ENCODE measurements at regions not wholly inside any gene's neighbourhood (a gene's known extent, or its start where the extent isn't known, plus 50 kb on each side); places are given as distances from the start of the nearest gene placed in this dataset.
"Not testable (repeated sequence)": the region's sequence is repeated elsewhere in the genome, so short reads cannot be mapped to it uniquely, and the experiment has no call there.

DNA sequence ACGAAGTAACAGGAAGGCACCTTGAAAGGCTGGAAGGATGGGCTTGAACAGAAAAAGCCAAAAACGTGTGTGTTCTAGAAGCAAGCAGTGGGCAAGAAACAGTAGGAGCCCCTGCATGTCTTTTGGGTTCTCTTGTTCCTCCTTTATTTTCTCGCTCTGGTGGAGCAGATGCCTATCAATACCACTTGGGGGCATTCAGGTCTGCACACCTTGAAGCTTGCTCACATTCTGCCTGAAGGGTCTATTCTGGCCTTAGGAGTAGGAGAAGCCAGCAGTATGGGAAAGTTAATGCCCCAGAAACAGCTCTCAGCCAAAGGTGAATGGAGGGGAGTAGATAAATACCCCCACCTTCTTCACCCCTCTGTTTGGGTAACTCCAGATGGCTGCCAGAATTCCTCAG, 204.5 kb downstream of the TXNL1 start:
- 81% methylated on average over 3 of the region's 3 CpGs for WGBS
- no peaks in the 10 kb centered on the region for H3K4me1 ChIP-seq
- H3K36me3 ChIP-seq, result no peaks in the 10 kb centered on the region
- no peak for DNase-seq (ENCODE audit: extremely low spot score)
- no peak overlapping the region for H3K27ac ChIP-seq (replicated peaks in 1 of 4)
- H3K4me3 ChIP-seq, result no peak overlapping the region
- no peaks in the 10 kb centered on the region for H3K9me3 ChIP-seq
- no peaks in the 10 kb centered on the region for H3K27me3 ChIP-seq
- intact Hi-C loops (cut with DNase I), result no loop called here
- no peak for TF ChIP-seq POLR2A (IDR thresholded peaks at IDR 0.05; ENCODE audit: low read depth)
- no peak for TF ChIP-seq POLR2AphosphoS5 (IDR thresholded peaks at IDR 0.05)

- no peaks in the 10 kb centered on the region for H3K4me1 ChIP-seq
- H3K9me3 ChIP-seq, result peaks cover 0 to 11% (median 4%) of the 10 kb centered on the region in 4 donors
- intact Hi-C loops (cut with DNase I), result no loop called here
- TF ChIP-seq, protein P1, sequence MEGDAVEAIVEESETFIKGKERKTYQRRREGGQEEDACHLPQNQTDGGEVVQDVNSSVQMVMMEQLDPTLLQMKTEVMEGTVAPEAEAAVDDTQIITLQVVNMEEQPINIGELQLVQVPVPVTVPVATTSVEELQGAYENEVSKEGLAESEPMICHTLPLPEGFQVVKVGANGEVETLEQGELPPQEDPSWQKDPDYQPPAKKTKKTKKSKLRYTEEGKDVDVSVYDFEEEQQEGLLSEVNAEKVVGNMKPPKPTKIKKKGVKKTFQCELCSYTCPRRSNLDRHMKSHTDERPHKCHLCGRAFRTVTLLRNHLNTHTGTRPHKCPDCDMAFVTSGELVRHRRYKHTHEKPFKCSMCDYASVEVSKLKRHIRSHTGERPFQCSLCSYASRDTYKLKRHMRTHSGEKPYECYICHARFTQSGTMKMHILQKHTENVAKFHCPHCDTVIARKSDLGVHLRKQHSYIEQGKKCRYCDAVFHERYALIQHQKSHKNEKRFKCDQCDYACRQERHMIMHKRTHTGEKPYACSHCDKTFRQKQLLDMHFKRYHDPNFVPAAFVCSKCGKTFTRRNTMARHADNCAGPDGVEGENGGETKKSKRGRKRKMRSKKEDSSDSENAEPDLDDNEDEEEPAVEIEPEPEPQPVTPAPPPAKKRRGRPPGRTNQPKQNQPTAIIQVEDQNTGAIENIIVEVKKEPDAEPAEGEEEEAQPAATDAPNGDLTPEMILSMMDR (IDR thresholded peaks at IDR 0.05), result no peak
- TF ChIP-seq POLR2AphosphoS5 (IDR thresholded peaks at IDR 0.05) (no peak), EP300 (IDR thresholded peaks at IDR 0.05) (no peak), POLR2A (IDR thresholded peaks at IDR 0.05; ENCODE audit: low read depth) (no peak)
- H3K4me3 ChIP-seq, result no peak overlapping the region
- H3K36me3 ChIP-seq, result no peaks in the 10 kb centered on the region
- H3K27ac ChIP-seq (replicated peaks in 1 of 4), result no peak overlapping the region
- no peak for DNase-seq (ENCODE audit: extremely low spot score)
- no peaks in the 10 kb centered on the region for H3K27me3 ChIP-seq
Measured at GRCh38 chr18:56431551-56431950, 206.8 kb downstream of the TXNL1 start.

GRCh38 chr18:56423626-56424025, 214.8 kb downstream of the TXNL1 start:
- intact Hi-C loops (cut with DNase I), result no loop called here
- H3K4me3 ChIP-seq, result no peak overlapping the region
- H3K27ac ChIP-seq (replicated peaks in 1 of 4), result no peak overlapping the region
- no peaks in the 10 kb centered on the region for H3K27me3 ChIP-seq
- no peaks in the 10 kb centered on the region for H3K36me3 ChIP-seq
- DNase-seq (ENCODE audit: extremely low spot score), result no peak
- no peaks in the 10 kb centered on the region for H3K4me1 ChIP-seq
- no peak for TF ChIP-seq POLR2A (IDR thresholded peaks at IDR 0.05; ENCODE audit: low read depth)
- TF ChIP-seq, protein P1 (IDR thresholded peaks at IDR 0.05), result no peak
- TF ChIP-seq POLR2AphosphoS5 (IDR thresholded peaks at IDR 0.05), result no peak
- TF ChIP-seq EP300 (IDR thresholded peaks at IDR 0.05), result no peak
- H3K9me3 ChIP-seq, result peaks cover 0 to 11% (median 4%) of the 10 kb centered on the region in 4 donors

- no peak for TF ChIP-seq POLR2AphosphoS5 (IDR thresholded peaks at IDR 0.05)
- no peak for TF ChIP-seq POLR2A (IDR thresholded peaks at IDR 0.05; ENCODE audit: low read depth)
- TF ChIP-seq, protein P1 (IDR thresholded peaks at IDR 0.05), result no peak
- no peak for TF ChIP-seq EP300 (IDR thresholded peaks at IDR 0.05)
- Histone ChIP-seq H3K27ac (replicated peaks in 1 of 4) (no peak overlapping the region), H3K4me3 (no peak overlapping the region), H3K27me3 (no peaks in the 10 kb centered on the region), H3K9me3 (no peaks in the 10 kb centered on the region), H3K4me1 (no peaks in the 10 kb centered on the region), H3K36me3 (no peaks in the 10 kb centered on the region)
- DNase-seq (ENCODE audit: extremely low spot score), result no peak
- 92% methylated on average over 2 of the region's 2 CpGs for WGBS
- intact Hi-C loops (cut with DNase I), result no loop called here
Measured at GRCh38 chr18:56421647-56422046, 216.7 kb downstream of the TXNL1 start.

DNA sequence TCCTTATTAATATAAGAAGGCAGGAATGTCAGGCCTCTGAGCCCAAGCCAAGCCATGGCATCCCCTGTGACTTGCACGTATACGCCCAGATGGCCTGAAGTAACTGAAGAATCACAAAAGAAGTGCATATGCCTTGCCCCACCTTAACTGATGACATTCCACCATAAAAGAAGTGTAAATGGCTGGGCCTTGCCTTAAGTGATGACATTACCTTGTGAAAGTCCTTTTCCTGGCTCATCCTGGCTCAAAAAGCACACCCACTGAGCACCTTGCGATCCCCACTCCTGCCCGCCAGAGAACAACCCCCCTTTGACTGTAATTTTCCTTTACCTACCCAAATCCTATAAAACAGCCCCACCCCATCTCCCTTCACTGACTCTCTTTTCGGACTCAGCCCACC, 217.5 kb downstream of the TXNL1 start:
- H3K27ac ChIP-seq (replicated peaks in 1 of 4); H3K27me3 ChIP-seq; H3K4me1 ChIP-seq; H3K4me3 ChIP-seq; DNase-seq (ENCODE audit: extremely low spot score); H3K9me3 ChIP-seq; H3K36me3 ChIP-seq; intact Hi-C loops (cut with DNase I): not testable (repeated sequence)
- WGBS, result 98% methylated on average over 5 of the region's 5 CpGs

DNA sequence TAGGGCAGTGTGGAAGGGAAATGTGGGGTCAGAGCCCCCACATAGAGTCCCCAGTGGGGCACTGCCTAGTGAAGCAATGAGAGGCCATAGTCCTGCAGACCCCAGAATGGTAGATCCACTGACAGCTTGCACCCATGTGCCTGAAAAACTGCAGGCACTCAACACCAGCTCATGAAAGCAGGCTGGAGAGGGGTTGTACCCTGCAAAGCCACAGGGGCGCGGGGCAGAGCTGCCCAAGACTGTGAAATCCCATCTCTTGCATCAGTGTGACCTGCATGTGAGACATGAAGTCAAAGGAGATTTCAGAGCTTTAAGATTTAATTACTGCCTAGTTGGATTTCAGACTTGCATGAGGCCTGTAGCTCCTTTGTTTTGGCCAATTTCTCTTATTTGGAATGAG, 224.0 kb downstream of the TXNL1 start:
- intact Hi-C loops (cut with DNase I), result no loop called here
- DNase-seq (ENCODE audit: extremely low spot score), result no peak
- Histone ChIP-seq H3K4me3 (no peak overlapping the region), H3K4me1 (no peaks in the 10 kb centered on the region), H3K9me3 (no peaks in the 10 kb centered on the region), H3K27me3 (no peaks in the 10 kb centered on the region), H3K27ac (replicated peaks in 1 of 4) (no peak overlapping the region), H3K36me3 (no peaks in the 10 kb centered on the region)
- no peak for TF ChIP-seq POLR2AphosphoS5 (IDR thresholded peaks at IDR 0.05)
- TF ChIP-seq, protein P1 (IDR thresholded peaks at IDR 0.05), result no peak
- no peak for TF ChIP-seq POLR2A (IDR thresholded peaks at IDR 0.05; ENCODE audit: low read depth)
- no peak for TF ChIP-seq EP300 (IDR thresholded peaks at IDR 0.05)
- 76% methylated on average over 2 of the region's 2 CpGs for WGBS
